ENCODE measurements at regions not wholly inside any gene's neighbourhood (a gene's known extent, or its start where the extent isn't known, plus 50 kb on each side); places are given as distances from the start of the nearest gene placed in this dataset.
"Not testable (repeated sequence)": the region's sequence is repeated elsewhere in the genome, so short reads cannot be mapped to it uniquely, and the experiment has no call there.

GRCh38 chr12:38523920-38524319 is 207.3 kb downstream of the ALG10B start:
- H3K27me3 ChIP-seq (replicated peaks; ENCODE audit: control insufficient read depth, insufficient read depth, low read length) = no peaks in the 10 kb centered on the region
- DNase-seq (ENCODE audit: extremely low read depth, insufficient read length) = no peak
- no peaks in the 10 kb centered on the region for H3K36me3 ChIP-seq (ENCODE audit: control insufficient read depth, insufficient read depth, low read length)
- H3K4me3 ChIP-seq (replicated peaks; ENCODE audit: low read depth, low read length) = no peak overlapping the region
- no peak for TF ChIP-seq CTCF (IDR thresholded peaks at IDR 0.05; ENCODE audit: insufficient read depth, low read length, poor library complexity, severe bottlenecking)

DNA sequence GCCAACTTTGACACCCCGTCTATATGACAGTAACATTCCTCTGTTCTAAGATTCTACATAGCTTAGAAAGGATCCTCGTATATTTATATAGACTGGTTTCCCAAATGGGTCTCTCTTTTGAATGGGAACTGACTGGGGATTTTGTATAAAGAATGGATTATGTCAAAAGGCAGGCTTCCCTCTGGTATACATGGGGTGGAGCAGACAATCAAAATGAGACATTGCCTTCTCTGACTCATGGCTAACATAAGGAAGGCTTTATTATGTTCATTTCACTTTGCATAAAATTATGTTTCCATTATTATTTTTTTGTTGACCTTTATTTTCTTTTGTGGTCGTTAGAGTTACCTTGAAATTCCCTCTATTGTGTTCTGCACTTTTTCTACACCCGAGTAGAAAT is 211.1 kb downstream of the ALG10B start:
- Histone ChIP-seq H3K4me3 (replicated peaks; ENCODE audit: low read depth, low read length) (no peak overlapping the region), H3K27me3 (replicated peaks; ENCODE audit: control insufficient read depth, insufficient read depth, low read length) (no peaks in the 10 kb centered on the region), H3K36me3 (ENCODE audit: control insufficient read depth, insufficient read depth, low read length) (no peaks in the 10 kb centered on the region)
- DNase-seq (ENCODE audit: extremely low read depth, insufficient read length) = no peak
- no peak for TF ChIP-seq CTCF (IDR thresholded peaks at IDR 0.05; ENCODE audit: insufficient read depth, low read length, poor library complexity, severe bottlenecking)

DNA sequence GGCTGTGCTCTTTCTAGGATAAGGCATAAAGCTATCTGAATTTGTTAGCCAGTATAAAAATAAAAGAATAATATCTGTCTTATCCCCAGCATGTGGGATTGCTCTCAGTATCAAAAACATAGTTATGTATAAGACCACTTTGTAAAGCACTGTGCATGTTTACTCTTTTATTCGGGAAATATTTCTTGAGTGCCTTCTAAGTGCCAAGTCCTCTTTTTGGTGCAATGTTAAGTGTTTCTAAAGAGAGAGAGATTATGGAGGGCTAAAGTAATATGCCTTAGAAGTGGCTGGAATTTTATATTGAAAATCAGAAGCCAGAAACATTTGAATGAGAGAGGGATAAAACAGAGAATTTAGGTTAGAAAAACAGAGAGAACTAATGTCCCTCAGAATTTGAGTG is 212.0 kb downstream of the ALG10B start:
- no peak for DNase-seq (ENCODE audit: extremely low read depth, insufficient read length)
- H3K36me3 ChIP-seq (ENCODE audit: control insufficient read depth, insufficient read depth, low read length) = no peaks in the 10 kb centered on the region
- H3K27me3 ChIP-seq (replicated peaks; ENCODE audit: control insufficient read depth, insufficient read depth, low read length) = no peaks in the 10 kb centered on the region
- no peak overlapping the region for H3K4me3 ChIP-seq (replicated peaks; ENCODE audit: low read depth, low read length)
- no peak for TF ChIP-seq CTCF (IDR thresholded peaks at IDR 0.05; ENCODE audit: insufficient read depth, low read length, poor library complexity, severe bottlenecking)

GRCh38 chr12:38529281-38529680 is 212.7 kb downstream of the ALG10B start:
- not testable (repeated sequence) for H3K36me3 ChIP-seq (ENCODE audit: control insufficient read depth, insufficient read depth, low read length); DNase-seq (ENCODE audit: extremely low read depth, insufficient read length); H3K27me3 ChIP-seq (replicated peaks; ENCODE audit: control insufficient read depth, insufficient read depth, low read length); H3K4me3 ChIP-seq (replicated peaks; ENCODE audit: low read depth, low read length)

GRCh38 chr12:38538319-38538718 is 221.7 kb downstream of the ALG10B start:
- DNase-seq (ENCODE audit: extremely low read depth, insufficient read length) = no peak

GRCh38 chr12:38540156-38540555 is 223.6 kb downstream of the ALG10B start:
- TF ChIP-seq CTCF (IDR thresholded peaks at IDR 0.05; ENCODE audit: insufficient read depth, low read length, poor library complexity, severe bottlenecking) = no peak
- no peak for DNase-seq (ENCODE audit: extremely low read depth, insufficient read length)

More at GRCh38 chr12:38538319-38538718, 221.7 kb downstream of the ALG10B start:
- Histone ChIP-seq H3K4me3 (replicated peaks; ENCODE audit: low read depth, low read length) (no peak overlapping the region), H3K36me3 (ENCODE audit: control insufficient read depth, insufficient read depth, low read length) (no peaks in the 10 kb centered on the region), H3K27me3 (replicated peaks; ENCODE audit: control insufficient read depth, insufficient read depth, low read length) (no peaks in the 10 kb centered on the region)
- TF ChIP-seq CTCF (IDR thresholded peaks at IDR 0.05; ENCODE audit: insufficient read depth, low read length, poor library complexity, severe bottlenecking) = no peak

More at GRCh38 chr12:38540156-38540555, 223.6 kb downstream of the ALG10B start:
- Histone ChIP-seq H3K4me3 (replicated peaks; ENCODE audit: low read depth, low read length) (no peak overlapping the region), H3K27me3 (replicated peaks; ENCODE audit: control insufficient read depth, insufficient read depth, low read length) (no peaks in the 10 kb centered on the region), H3K36me3 (ENCODE audit: control insufficient read depth, insufficient read depth, low read length) (no peaks in the 10 kb centered on the region)
